ENCODE measurements at regions not wholly inside any gene's neighbourhood (a gene's known extent, or its start where the extent isn't known, plus 50 kb on each side); places are given as distances from the start of the nearest gene placed in this dataset.

GRCh38 chr12:78540606-78541336, 323.8 kb upstream of the SYT1 start:
- intact Hi-C loops (cut with DNase I; ENCODE audit: low total_unique reads): no loop called here
- 82 to 90% (median 86%) methylated on average over 7 of the region's 7 CpGs for WGBS, 5 donors
- no peak for TF ChIP-seq POLR2AphosphoS5 (IDR thresholded peaks at IDR 0.05)
- no peak for TF ChIP-seq POLR2A (IDR thresholded peaks at IDR 0.05)
- TF ChIP-seq CTCF (IDR thresholded peaks at IDR 0.05 in 8 of 11, conservative IDR thresholded peaks at IDR 0.05 in 3 of 11): no peak
- DNase-seq: no peak
- Histone ChIP-seq H3K9me3 (no peaks in the 10 kb centered on the region), H3K36me3 (no peaks in the 10 kb centered on the region), H3K27me3 (replicated peaks in 1 of 7) (no peaks in the 10 kb centered on the region), H3K4me3 (no peak overlapping the region), H3K4me1 (no peaks in the 10 kb centered on the region), H3K27ac (no peak overlapping the region)

DNA sequence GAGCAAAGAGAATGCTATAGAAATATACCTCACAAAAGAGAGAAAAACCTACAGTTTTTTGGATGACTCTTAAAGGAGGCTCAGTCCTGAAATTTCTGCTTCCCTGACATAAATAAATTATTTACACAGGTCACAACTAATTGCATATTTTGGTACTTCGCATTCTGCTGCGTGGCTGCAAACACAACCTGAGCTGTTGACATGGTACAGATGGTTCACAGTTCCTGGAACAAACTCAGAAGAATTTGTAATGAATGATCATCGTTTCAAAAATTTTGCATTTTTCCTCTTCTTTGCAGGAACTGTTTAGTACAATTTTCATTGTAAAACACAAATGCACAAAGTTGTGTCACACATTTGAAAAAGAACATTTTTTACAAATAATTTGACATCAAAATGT, 313.7 kb upstream of the SYT1 start:
- H3K27ac ChIP-seq: no peak overlapping the region
- no peaks in the 10 kb centered on the region for H3K4me1 ChIP-seq
- no peak for DNase-seq
- H3K36me3 ChIP-seq: no peaks in the 10 kb centered on the region
- WGBS, 5 donors: 84 to 93% (median 89%) methylated on average over 3 of the region's 3 CpGs
- no peaks in the 10 kb centered on the region for H3K9me3 ChIP-seq
- H3K4me3 ChIP-seq: no peak overlapping the region
- no peaks in the 10 kb centered on the region for H3K27me3 ChIP-seq (replicated peaks in 1 of 7)
- TF ChIP-seq POLR2AphosphoS5 (IDR thresholded peaks at IDR 0.05) (no peak), POLR2A (IDR thresholded peaks at IDR 0.05) (no peak), CTCF (IDR thresholded peaks at IDR 0.05 in 8 of 11, conservative IDR thresholded peaks at IDR 0.05 in 3 of 11) (no peak)
- intact Hi-C loops (cut with DNase I; ENCODE audit: low total_unique reads): no loop called here

DNA sequence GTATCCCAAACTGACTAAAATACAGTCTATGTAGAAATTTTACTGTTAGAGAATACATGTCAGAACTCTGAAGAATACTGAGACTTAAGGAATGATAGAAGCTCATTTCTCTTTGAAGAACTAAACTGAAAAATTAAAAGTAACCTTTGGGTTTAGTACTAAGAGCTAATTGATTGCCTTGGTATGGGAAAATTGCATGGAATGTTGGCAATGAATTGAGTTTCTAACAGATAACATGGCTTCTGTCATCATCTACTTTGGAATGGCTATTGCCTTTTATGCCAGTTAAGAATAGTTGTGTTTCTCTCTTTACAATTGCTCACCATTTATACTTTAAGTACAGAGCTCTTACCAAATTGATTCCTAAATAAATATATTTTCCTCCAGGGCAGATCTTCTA, 308.8 kb upstream of the SYT1 start:
- Histone ChIP-seq H3K27me3 (replicated peaks in 1 of 7) (no peaks in the 10 kb centered on the region), H3K9me3 (no peaks in the 10 kb centered on the region), H3K27ac (no peak overlapping the region), H3K4me3 (no peak overlapping the region), H3K4me1 (no peaks in the 10 kb centered on the region), H3K36me3 (no peaks in the 10 kb centered on the region)
- DNase-seq: no peak
- intact Hi-C loops (cut with DNase I; ENCODE audit: low total_unique reads): no loop called here
- TF ChIP-seq POLR2A (IDR thresholded peaks at IDR 0.05) (no peak), CTCF (IDR thresholded peaks at IDR 0.05 in 8 of 11, conservative IDR thresholded peaks at IDR 0.05 in 3 of 11) (no peak), POLR2AphosphoS5 (IDR thresholded peaks at IDR 0.05) (no peak)

DNA sequence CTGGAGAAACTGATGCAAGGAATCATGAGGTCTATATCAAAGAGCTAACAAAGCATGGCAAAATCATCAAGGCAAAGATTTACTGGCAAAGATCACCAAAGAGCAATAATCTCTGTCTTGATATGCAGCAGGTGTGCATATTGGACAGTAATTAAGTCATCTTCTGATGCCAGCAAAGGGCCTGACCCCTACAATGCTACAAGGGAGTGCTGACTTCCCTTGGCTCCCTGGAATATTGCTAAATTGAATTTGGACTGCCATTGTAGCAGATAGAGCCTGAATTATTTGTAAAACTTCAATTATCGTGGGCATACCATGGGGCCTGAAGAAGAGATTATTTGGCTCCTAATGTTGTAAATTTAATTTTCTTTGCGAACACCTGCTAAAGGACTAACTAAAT, 307.9 kb upstream of the SYT1 start:
- intact Hi-C loops (cut with DNase I; ENCODE audit: low total_unique reads): no loop called here

More for the DNA sequence above, 307.9 kb upstream of the SYT1 start:
- no peaks in the 10 kb centered on the region for H3K27me3 ChIP-seq (replicated peaks in 1 of 7)
- H3K4me3 ChIP-seq: no peak overlapping the region
- no peak for TF ChIP-seq POLR2A (IDR thresholded peaks at IDR 0.05)
- TF ChIP-seq POLR2AphosphoS5 (IDR thresholded peaks at IDR 0.05): no peak
- TF ChIP-seq CTCF (IDR thresholded peaks at IDR 0.05 in 8 of 11, conservative IDR thresholded peaks at IDR 0.05 in 3 of 11): no peak
- WGBS, 5 donors: 81 to 95% (median 87%) methylated on average over 2 of the region's 2 CpGs
- H3K36me3 ChIP-seq: no peaks in the 10 kb centered on the region
- no peak for DNase-seq
- no peak overlapping the region for H3K27ac ChIP-seq
- H3K4me1 ChIP-seq: no peaks in the 10 kb centered on the region
- H3K9me3 ChIP-seq: no peaks in the 10 kb centered on the region

All from spleen (tissue), 11 donors.